COLO829 (cell line): ENCODE measurements at regions not wholly inside any gene's neighbourhood (a gene's known extent, or its start where the extent isn't known, plus 50 kb on each side); places are given as distances from the start of the nearest gene placed in this dataset.

ENCODE experiments used
- DNase-seq: peaks from one replicate; pipeline ENCODE4 v3.0.0; 2012; ENCODE audit warnings: low spot score

- DNase-seq: no peak
Measured at GRCh38 chrX:10288373-10288975, 131.7 kb downstream of the CLCN4 start.

GRCh38 chrX:10296576-10296975 lies 139.8 kb downstream of the CLCN4 start:
- DNase-seq: no peak

GRCh38 chrX:10310511-10310910 lies 153.7 kb downstream of the CLCN4 start:
- DNase-seq: no peak

- DNase-seq: no peak
Measured at GRCh38 chrX:10314530-10315104, 157.8 kb downstream of the CLCN4 start.

- no peak for DNase-seq
Measured at GRCh38 chrX:10325611-10326010, 168.8 kb downstream of the CLCN4 start.

GRCh38 chrX:10326578-10326977 lies 169.8 kb downstream of the CLCN4 start:
- DNase-seq: no peak

- DNase-seq: no peak
Measured at GRCh38 chrX:10327651-10328050, 170.9 kb downstream of the CLCN4 start.

- no peak for DNase-seq
Measured at GRCh38 chrX:10329984-10330383, 173.2 kb downstream of the CLCN4 start.

- no peak for DNase-seq
Measured at GRCh38 chrX:10341309-10341708, 184.5 kb downstream of the CLCN4 start.

GRCh38 chrX:10350221-10350620 lies 193.4 kb downstream of the CLCN4 start:
- no peak for DNase-seq

- DNase-seq: peak; percentile 8
Measured at GRCh38 chrX:10350981-10351380, 194.2 kb downstream of the CLCN4 start.

- DNase-seq: no peak
Measured at GRCh38 chrX:10352536-10352935, 195.8 kb downstream of the CLCN4 start.

GRCh38 chrX:10356979-10357378 lies 200.2 kb downstream of the CLCN4 start:
- DNase-seq: no peak

- no peak for DNase-seq
Measured at GRCh38 chrX:10358958-10359357, 202.2 kb downstream of the CLCN4 start.

GRCh38 chrX:10360116-10360515 lies 203.3 kb downstream of the CLCN4 start:
- DNase-seq: peak; percentile 16

GRCh38 chrX:10365532-10366265 lies 208.9 kb downstream of the CLCN4 start:
- DNase-seq: no peak

GRCh38 chrX:10367406-10367805 lies 210.6 kb downstream of the CLCN4 start:
- no peak for DNase-seq

- DNase-seq: no peak
Measured at GRCh38 chrX:10370976-10371375, 214.2 kb downstream of the CLCN4 start.

GRCh38 chrX:10377427-10377826 lies 220.7 kb downstream of the CLCN4 start:
- no peak for DNase-seq

GRCh38 chrX:10379878-10380277 lies 223.1 kb downstream of the CLCN4 start:
- no peak for DNase-seq

GRCh38 chrX:10380300-10380699 lies 223.5 kb downstream of the CLCN4 start:
- no peak for DNase-seq

- no peak for DNase-seq
Measured at GRCh38 chrX:10381193-10381592, 224.4 kb downstream of the CLCN4 start.

- peak; percentile 26 for DNase-seq
Measured at GRCh38 chrX:10387011-10387410, 230.2 kb downstream of the CLCN4 start.

GRCh38 chrX:10390187-10390586 lies 230.2 kb downstream of the MID1 start:
- DNase-seq: no peak
